ENCODE measurements at regions not wholly inside any gene's neighbourhood (a gene's known extent, or its start where the extent isn't known, plus 50 kb on each side); places are given as distances from the start of the nearest gene placed in this dataset.

DNA sequence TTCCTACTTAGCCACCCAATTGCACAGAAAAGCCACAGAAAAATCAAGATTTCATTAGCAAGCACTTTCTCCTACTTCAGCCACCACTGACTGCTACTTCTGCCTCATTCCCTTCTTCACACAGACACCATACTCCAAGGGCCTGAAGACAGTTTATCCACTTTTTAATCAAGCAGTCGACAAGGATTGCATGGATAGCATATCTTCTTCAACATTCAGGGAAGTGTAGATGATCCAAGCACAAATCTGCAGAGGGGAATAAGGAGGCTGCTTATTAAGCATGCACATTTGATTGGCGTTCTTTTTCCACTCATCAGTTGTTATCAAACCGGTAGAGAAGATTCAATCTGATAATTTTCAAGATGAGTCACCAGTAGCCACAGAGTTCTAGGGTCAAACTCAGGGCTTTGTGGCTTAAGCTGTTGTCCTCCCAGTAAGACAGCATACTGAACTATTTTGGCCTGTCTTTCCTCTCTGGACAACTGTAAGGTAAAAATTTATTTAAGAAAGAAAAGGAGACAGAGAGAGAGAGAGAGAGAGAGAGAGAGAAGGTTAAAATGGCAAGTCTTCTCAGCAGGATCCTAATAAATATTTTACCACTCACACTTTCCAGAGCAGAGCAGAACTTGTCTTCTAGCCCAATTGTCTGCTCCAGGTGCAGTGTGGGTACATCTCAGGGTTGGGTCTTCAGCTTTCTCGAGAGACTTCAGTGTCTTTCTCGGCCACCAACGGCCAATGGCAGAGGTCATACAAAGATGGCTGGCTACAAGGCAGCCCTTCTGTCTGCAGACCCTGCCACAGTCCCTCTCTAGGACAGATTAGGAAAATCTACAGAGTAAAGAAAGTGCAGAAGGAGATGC lies 80.6 kb upstream of the BHLHE40 start (continued):
- TF ChIP-seq, protein P1, sequence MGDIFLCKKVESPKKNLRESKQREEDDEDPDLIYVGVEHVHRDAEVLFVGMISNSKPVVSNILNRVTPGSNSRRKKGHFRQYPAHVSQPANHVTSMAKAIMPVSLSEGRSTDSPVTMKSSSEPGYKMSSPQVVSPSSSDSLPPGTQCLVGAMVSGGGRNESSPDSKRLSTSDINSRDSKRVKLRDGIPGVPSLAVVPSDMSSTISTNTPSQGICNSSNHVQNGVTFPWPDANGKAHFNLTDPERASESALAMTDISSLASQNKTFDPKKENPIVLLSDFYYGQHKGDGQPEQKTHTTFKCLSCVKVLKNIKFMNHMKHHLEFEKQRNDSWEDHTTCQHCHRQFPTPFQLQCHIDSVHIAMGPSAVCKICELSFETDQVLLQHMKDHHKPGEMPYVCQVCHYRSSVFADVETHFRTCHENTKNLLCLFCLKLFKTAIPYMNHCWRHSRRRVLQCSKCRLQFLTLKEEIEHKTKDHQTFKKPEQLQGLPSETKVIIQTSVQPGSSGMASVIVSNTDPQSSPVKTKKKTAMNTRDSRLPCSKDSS (IDR thresholded peaks at IDR 0.05; ENCODE audit: low read depth, partially characterized antibody), result no peak
- TF ChIP-seq FIP1L1 (IDR thresholded peaks at IDR 0.05; ENCODE audit: low read depth, low read length, poor library complexity, severe bottlenecking) (no peak), THRAP3 (IDR thresholded peaks at IDR 0.05; ENCODE audit: borderline replicate concordance) (no peak), ELF2 (CRISPR knock-in tag; IDR thresholded peaks at IDR 0.05) (no peak), ZBTB5 (IDR thresholded peaks at IDR 0.05) (no peak), CTBP1 (IDR thresholded peaks at IDR 0.05; ENCODE audit: borderline replicate concordance) (peak; percentile 84), HDAC1 (IDR thresholded peaks at IDR 0.05) (peak in 1 of 2 experiments; percentile 74; a peak in 2 of 4 replicates), U2AF1 (optimal IDR thresholded peaks at IDR 0.05; ENCODE audit: low read depth, low read length) (no peak), E2F8 (IDR thresholded peaks at IDR 0.05; ENCODE audit: low read depth, partially characterized antibody) (no peak), MTF1 (CRISPR knock-in tag; IDR thresholded peaks at IDR 0.05; ENCODE audit: borderline replicate concordance) (no peak), DDX20 (tag; IDR thresholded peaks at IDR 0.05; ENCODE audit: low read depth) (peak; percentile 31; the same call in 1 of the 2 replicates), ZZZ3 (IDR thresholded peaks at IDR 0.05) (no peak), BCL6 (CRISPR knock-in tag; IDR thresholded peaks at IDR 0.05) (no peak), HMG20A (CRISPR knock-in tag; conservative IDR thresholded peaks at IDR 0.05) (no peak), GABPB2 (CRISPR knock-in tag; conservative IDR thresholded peaks at IDR 0.05) (no peak), PKNOX1 (IDR thresholded peaks at IDR 0.05) (peak; percentile 91), ZFP1 (CRISPR knock-in tag; IDR thresholded peaks at IDR 0.05) (no peak), ZNF224 (CRISPR knock-in tag; IDR thresholded peaks at IDR 0.05) (no peak), PML (IDR thresholded peaks at IDR 0.05; ENCODE audit: low read length) (no peak), CHD2 (IDR thresholded peaks at IDR 0.05; ENCODE audit: low read depth, low read length) (peak; percentile 71), NR2C1 (IDR thresholded peaks at IDR 0.05) (0 out of 2 replicates have a peak, but pooled peaks have one; percentile 30), NR2C1 (tag; IDR thresholded peaks at IDR 0.05) (peak; percentile 45; the same call in 1 of the 2 replicates), KLF1 (tag; IDR thresholded peaks at IDR 0.05) (no peak)
